Suppressor macrophage (primary cell): ENCODE measurements at regions not wholly inside any gene's neighbourhood (a gene's known extent, or its start where the extent isn't known, plus 50 kb on each side); places are given as distances from the start of the nearest gene placed in this dataset.

Experiments
- DNase-seq, 4 experiments: peaks; one replicate each; pipeline ENCODE4 v3.0.0-alpha.2; 2020 to 2022

DNA sequence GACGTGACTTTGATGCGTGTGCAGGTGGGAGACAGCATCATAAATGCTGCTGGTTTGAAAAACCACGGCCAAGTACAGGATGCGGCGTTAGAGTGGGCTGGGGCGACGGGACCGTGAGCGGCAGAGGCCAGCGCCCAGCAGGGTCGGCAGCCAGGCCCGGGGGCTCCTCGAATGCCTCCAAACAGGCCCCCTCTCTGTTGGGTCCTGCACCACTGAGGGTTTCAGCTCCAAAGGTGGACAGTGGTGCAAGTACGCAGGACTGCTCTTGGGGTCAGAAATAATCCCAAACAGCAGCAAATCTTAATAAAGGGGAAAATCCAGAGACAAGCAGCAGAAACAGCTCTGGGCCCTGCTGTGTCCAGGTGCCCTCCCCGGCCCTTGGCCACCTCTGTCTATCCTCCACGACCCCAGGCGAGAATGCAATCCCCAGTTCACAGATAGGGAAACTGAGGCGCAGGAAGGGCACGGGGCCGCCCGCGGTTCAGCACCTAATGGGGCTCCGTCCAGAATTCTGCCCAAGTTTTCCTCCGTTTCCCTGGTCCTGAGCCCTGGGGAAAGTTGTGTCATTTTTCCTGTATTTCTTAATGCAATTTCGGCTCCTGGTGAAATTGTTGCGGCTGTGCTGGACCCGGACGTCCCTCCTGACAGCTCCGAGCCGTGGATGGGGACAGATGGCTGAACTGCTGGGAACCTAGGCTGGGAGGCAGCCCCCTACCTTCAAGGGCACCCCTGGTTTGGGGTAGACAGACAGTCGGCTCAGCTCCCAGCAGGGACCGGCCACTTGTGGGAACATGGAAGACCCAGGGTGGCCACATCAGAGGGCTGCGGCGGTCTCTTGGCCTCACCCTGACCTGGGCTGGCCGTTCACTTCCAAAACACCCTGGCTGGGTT is 97.4 kb downstream of the FOXL3 start:
- DNase-seq, result no peak

DNA sequence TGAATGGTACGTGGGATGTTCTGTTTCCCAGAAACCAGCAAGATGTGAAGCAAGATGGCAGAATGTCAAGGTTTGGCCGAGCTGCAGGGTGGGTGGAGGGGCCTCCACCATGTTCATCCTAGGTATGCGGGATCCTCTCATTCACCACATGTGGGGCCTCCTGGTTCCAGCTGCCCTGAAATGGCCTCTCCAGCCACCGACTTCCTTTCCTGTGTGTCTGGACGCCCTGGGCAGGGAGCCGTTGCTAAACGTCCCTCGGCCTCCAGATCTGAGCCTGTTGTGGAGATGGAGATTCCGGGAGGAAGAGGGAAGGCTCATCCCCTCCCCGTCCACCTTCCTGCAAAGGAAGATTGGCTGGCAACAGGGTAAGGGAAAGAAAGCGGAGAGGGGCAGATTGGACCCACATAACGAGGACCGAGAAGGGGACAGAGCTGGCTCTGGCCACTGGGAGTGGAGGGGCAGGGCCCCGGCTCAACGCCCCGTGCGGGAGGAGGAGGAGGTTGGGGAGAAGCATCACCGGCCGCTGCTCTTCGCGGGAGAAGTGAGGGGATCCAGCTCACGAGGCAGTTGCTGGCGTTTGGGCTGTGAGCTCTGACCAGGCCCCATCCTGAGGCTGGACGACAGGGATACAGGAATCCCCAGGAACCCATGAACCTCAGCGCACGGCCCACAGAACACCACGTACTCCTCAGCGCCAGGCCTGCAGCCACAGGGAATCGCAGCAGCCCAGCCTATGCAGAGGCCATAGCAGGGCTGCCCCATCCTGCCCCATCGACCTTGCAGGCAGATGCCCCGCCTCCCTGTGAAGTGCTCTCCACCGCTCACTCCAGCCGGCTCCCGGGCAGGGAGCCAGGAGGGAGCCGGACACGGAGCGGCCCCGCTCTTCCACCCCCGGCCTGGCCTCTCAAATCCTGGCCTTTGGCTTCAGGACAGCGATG is 98.3 kb downstream of the FOXL3 start:
- DNase-seq, result no peak

DNA sequence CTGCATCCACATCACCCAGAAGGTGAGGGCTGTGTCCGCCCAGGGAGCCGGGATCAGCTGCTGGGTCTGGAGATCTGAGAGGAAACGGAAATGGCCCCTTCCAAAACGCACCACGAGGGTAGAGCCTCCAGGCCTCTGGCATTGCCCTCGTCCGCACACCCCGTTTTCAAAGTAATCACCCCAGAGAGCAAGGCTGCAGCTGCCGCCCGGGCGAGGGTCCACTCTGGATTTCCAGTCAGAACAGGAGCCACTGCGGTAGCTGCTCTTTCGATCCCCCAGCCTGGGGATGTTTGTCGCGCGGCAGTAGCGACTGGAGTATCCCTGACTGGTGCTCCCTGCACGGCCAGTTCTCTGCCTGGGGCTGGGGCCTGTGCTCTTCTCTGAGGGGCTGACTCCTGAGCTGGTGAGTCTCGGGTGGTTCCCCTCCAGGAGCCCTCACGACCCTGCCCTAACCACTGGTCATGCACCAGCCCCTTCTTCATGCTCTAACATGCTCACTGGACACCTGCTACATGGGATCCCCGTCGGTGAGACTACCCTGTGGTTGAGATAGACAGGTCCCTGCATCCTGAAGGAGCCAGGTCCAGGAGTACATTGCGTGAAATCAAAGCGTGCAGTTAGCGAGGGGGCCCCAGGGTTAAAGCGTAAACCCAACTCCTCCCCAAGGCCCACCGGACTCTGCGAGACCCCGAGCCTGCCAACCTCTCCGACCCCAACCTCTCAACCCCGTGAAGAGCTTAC is 99.2 kb downstream of the FOXL3 start:
- no peak for DNase-seq

DNA sequence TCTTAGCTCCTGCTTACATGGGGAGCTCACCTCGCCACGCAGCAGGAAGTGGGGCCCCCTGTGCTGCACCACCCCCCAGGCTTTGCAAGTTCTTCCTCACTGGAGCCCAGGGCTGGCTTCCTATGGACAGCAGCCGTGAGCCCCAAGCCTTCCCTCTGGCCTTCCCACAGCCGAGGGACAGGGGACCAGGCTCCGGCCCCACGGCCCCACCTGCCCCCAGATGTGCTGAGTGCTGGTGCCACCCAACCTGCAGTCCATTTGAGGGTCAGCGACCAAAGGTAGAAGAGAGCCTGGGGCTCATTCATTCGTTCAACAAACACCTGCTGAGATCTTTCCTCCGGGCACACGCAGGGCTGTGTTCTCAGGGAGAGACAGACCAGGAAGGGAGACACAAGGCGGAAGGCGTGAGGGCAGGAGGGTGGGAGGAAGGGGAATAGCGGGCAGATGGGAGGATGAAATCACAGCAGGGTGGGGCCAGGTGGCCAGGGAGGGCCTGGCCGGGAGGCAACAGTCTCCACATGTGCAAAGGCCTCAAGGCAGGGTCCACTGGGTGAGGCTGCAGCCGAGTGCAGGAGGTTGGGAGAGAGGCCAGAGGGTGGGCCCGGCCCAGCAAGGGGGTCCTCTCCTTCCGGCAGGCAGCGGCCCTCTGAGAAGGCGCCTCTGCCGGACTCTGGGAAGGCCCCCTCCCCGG is 100.1 kb downstream of the FOXL3 start:
- DNase-seq, result no peak

DNA sequence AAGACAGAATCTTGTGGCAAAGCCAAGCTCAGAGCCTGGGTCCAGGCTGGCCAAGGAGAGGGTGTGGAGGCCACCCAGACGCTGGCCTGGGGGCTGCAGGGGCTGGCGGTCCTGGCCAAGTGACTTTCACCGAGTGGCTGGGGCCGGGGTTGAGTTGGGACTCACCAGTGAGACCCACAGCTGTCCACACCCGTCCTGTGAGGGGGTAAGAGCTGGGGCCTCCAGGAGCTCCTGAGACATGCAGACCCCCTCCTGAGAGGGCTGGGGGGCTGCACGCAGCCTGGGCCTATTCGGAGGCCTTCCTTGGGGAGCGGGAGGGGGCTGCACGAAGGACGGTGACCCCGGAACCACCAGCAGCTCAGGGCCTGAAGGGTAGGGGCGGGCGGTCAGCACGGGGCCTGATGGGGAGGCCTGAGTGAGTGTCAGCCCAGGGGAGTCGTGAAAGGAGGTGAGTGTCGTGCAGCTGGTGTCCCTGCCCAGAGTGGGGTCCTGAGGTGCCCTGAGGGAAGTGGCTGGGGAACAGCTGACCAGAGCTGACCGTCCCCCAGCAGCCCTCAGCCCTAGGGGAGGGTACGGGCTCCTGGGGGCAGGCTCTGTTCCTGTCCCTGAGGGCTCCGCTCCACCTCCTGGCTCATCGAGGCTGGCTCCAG is 100.9 kb downstream of the FOXL3 start:
- no peak for DNase-seq

DNA sequence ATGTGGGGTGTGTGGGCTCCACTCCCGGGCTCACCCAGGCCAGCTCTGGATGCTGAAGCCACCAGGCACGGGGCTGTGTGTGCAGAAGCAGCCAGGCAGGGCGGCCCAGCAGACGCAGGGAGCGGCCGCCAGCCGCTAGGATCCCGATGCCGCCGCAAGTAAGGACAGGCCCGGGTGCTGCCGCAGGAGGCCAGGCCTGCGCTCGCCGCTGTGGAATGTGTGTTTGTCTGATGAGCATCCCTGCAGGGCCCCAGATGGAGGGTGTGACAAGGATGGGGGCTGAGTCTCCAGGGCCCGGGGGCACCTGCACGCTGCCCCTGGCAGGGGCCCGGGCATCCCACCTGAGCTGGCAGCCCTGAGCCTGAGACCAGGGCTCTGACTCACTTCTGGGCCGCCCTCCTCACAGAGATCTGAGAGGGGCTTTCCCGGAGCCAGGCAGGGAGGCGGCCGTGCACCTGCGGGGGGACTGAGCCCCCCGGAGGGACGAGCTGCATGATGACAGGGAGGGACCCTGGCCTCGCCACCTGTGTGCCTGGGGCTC is 101.5 kb downstream of the FOXL3 start:
- no peak for DNase-seq

DNA sequence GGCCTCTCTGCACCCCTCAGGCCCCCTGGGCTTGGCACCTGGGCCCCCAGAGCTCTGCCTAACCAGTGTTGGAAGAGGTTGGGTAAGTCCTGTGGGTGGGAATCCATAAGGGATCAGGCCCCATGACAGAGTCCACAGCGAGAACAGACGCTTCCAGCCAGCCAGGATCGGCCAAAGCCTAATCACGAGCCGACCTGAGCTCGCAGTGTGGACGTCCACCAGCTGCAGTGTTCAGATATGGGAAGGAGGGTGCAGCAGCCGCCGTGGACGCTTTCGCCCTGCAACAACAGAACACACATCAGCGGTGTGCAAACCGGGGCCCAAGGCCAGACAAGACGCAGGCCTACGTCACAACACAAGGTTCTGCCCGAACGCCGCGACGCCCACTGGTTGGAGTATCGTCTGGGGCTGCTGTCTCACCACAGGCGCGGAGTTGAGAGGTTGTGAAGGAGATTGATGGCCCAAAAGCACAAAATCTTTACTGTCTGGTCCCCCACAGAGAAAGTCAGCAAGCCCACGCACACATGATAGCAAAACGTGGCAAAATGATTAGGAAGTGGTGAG is 102.1 kb downstream of the FOXL3 start:
- no peak for DNase-seq

DNA sequence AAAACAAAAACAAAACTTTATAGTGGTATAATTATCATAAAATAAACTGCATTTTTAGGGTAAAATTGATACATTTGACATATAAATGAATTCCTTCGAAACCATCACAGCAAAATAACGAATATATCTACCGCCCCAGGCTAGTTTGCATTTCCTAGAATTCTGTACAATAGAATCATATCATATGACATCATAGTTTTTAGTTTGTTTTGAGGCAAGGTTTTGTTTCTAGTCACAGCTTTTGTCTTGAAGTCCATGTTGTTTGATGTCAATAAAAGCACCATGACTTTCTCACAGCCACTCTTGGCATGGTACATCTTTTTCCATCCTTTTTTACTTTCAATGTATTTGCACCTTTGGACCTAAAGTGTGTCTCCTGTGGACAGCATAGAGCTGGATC is 102.9 kb downstream of the FOXL3 start:
- no peak for DNase-seq

DNA sequence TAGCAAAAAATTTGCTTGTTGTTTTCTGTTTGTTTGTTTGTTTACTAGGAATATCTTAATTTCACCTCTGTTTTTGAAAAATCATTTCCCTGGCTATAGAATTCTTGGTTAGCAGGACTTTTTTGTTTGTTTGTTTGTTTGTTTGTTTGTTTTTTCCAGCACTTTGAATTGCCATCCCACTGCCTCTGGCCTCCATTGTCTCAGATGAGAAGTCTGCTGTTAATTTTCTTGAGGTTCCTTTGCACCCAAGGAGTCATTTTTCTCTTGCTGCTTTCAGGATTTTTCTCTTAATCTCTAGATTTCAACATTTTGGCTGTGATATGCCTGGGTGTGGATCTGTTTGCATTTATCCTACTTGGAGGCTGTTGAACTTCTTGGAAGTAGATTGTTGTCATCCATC is 105.7 kb downstream of the FOXL3 start:
- no peak for DNase-seq

DNA sequence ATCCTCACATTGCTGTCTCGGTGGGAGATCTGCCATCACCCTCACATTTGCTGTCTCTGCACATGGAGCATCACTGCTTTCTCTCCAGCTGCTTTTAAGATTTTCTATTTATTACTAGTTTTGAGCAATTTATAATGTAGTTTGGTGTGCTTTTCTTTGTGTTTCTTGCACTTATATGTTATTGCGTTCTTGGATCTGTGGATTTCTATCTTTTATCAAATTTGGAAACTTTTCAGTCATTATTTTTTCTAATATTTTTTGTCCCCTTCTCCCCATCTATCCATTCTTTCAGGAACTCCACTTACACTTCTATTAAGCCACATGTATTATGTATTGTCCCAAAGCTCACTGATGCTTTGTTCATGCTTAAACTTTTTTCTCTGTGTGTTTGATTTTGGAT is 108.9 kb downstream of the FOXL3 start:
- DNase-seq, result no peak

DNA sequence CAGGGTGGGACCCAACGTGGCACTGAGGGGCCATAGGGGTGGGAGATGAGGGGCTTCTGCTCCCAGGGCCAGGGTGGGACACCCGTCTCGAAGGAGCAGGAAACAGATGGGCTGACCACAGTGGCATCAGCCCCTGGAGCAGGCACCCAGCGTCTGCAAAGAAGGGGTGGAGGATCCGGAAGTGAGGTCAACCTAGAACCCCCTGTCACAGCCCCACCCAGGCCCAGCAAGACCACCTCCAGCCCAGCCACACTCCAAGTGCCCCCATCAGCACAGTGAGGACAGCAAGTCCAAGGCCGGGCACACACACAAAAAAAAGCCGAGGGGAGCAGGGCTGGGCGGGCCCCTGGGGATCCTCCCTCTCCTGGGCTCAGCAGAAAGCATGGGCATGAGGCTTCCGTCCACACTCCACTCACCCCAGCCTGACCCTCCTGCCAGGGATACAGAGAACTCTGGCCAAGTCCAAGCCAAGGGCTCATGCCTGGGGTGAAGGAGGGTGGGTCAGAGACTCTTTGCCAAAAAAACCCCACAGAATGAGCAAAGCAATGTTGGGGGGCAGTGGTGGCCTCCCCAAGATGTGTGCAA is 111.0 kb downstream of the FOXL3 start:
- no peak for DNase-seq

DNA sequence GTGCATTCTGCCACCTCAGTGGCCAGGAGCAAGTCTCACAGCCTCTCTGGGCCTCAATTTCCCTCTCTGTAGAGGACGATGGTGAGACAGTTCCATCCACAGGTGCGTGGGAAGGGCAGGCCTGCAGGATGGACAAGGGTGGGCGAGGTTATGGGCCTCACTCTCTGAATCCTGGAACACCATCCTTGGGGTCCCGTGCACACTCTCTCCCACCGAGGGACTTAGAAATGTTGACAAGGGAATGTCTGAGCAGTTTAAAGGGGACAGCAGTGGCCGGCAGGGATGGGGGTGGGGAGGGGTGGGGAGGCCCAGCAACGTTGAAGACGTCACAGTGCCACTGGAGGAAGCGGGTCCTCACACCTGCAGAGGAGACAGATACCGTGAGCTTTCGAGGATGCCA is 111.5 kb downstream of the FOXL3 start:
- no peak for DNase-seq

DNA sequence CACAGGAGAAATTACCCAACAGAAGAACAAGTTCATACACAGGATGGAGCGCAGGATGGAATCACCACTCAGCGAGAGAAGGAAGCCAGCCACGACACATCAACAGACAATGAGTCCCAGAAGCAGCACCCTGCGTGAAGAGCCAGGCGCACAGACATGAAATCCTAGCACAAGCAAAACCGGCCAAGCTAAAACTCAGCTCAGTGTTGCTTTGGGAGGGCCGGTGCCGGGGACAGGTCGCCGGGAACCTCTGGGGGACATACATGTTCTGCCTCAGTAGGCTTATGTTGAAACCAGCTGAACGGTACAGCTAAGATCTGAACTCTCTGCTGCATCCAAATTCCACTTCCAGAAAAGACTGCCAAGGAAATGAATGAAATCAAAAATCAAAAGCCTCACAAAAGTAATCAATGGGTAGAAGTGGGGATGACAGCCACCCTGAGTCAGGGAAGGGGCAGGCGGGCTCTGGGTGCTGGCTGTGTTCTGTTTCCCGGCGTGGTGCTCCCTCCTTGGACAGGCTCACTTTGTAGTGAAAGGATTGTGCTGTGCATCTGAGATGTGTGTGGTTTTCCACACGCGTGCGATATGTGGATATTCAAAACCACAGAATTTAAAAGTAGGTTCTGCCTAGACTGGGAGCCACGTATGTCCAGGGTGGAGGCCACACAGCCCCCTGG is 114.7 kb downstream of the PDGFA start:
- no peak for DNase-seq

DNA sequence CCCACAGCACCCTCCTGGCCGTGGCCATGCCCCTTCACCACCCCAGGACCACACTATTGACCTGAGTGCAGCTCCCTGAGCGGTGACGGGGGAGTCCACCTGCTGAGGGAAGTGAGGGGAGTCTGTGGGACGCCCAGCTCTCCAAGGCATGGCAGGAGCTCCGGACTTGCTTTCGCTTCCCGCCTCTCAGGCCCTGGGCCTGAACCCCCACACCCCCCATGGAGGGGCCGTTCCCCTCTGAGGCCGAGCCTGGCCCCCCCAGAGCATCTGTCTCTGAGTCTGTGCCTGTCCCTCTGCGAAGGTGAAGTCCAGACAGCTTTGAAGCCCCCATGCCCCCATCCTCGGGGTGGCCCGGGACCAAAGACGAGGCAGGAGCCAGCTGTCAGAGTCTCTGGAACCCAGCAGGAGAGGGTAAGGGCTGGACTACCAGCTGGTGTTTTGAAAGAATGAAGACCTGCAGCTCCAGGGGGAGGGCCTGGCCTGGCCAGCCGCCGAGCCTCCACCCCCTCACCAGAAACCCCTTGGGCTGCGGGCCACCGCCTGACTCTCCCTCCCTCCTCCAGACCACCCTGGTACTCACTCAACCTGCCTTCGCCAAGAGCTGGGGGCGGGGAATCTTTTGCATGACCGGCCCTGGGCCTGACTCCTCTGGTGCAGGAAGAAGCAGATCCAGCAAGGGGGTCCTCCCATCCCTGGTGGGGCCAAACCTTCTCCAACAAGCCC is 114.0 kb downstream of the PDGFA start:
- no peak for DNase-seq

DNA sequence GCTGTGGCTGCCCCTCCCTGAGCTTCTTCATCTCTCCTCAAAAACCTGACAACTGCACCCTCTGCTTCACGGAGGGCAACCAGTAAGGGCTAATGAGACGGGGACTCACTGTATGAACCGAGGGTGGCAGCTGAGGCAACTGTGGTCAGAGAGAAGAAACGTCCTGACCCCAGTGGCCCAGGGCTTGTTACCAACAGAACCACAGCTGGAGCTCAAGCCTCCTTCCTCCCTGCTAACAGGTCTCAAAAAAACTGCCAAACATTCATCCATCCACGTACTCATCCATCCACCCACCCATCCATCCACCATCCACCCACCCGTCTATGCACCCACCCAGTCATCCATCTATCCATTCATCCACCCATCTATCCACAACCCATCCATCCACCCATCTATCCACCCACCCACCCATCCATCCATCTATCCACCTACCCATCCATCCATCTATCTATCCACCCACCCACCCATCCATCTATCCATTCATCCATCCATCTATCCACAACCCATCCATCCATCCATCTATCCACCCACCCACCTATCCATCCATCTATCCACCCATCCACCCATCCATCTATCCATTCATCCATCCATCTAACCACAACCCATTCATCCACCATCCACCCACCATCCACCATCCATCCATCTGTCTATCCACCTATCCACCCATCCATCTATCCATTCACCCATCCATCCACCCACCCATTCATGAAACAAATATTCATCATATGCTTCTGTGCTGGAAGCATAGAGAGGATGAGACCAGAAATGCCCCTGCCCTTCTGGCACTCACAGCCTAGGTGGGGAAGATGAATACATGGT is 111.7 kb downstream of the PDGFA start:
- DNase-seq, result no peak

DNA sequence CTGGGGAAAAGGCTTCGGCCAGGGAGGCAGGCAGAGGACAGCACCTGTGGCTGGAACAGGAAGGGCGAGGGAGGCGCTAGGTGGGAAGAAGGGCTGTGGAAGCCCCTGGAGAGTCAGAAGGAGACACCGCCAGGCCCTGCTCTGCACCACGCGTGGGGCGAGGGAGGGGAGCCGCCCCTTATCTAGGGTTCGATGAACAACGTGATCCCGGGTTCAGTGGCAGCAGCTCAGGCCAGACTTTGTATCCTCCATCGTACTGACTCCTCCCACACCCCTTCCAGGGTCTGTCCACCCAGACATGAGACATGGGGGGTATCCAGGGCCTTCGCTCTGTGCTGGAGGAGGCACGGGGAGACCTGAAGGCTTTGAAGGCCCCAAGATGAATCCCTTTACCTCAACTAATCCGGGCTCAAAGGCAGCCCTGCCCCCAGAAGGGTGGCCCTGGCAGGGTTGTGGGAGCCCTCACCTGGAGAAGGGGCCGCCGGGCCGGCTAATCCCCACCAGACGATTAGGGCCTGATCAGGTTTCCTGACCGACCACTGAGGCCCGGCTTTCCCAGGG is 110.8 kb downstream of the PDGFA start:
- no peak for DNase-seq

DNA sequence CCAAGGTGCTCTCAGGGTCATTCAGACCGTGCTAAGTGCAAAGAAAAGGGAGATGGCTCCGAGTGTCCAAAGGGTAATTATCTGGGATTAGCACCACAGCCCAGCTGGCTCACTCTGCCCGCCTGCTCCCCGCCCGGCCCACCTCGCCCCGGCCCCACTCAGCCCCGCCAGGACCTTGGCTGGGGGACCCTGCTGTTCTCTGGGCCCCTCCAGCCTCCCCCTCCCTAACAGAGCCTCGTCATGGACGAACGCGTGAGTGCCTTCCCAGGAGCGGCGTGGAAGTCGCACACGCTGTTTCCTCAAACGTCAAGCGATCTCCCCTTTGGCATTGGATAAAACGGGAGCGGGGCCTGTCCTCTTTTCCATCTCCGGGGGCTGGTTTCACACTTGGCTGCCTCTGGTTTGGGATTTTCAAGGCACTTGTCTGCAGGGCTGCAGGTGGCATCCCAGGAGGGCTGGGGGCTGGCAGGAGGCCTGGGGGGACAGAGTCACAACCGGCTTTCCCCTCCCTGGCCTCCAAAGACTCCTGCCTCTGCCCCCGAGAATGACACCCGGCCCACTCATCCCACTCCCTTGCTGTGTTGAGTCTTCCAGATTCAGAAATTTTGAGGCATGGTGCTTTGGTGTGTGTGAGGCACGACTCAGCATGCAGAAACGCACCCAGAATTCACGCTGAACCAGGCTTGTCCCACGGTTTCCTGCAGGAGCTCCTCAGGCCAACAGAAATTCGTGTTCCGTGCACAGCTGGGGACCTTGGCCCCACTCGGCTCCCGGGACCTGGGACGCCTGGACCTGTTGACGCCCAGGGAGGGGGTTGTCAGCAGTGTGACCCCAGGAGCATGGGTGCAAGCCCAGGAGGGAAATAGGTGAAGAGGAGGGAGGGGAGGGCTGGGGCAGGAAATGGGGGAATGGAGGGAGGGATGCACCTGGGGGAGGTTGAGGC is 110.0 kb downstream of the PDGFA start:
- DNase-seq, result no peak
